NOMO-1 treated with dmso at 0.1 percent for 144 hours (cell line): ENCODE measurements at regions not wholly inside any gene's neighbourhood (a gene's known extent, or its start where the extent isn't known, plus 50 kb on each side); places are given as distances from the start of the nearest gene placed in this dataset.

ENCODE experiments used
- DNase-seq: peaks from one replicate; lab custom pipeline; 2025; ENCODE audit not compliant: unreplicated experiment; lab: John Stamatoyannopoulos, UW

DNA sequence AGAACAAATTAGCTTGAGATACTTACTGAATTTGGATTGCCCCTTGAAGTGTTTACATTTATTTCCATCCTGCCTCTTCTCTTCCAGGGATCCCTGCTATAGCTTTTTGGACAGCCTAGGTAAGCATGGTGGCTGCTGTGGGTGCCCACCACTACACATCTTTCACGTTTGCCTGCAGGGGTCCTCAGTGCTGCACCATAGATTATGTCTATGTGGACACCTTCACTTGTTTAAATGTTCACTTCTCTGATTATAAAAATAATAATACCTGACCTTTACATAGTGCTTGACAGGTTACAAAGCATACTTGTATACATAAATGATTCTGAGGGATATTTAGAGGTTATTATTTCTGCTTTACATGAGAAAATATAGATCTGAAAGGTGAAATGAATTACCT, 67.9 kb upstream of the SLC4A4 start:
- DNase-seq: no peak

DNA sequence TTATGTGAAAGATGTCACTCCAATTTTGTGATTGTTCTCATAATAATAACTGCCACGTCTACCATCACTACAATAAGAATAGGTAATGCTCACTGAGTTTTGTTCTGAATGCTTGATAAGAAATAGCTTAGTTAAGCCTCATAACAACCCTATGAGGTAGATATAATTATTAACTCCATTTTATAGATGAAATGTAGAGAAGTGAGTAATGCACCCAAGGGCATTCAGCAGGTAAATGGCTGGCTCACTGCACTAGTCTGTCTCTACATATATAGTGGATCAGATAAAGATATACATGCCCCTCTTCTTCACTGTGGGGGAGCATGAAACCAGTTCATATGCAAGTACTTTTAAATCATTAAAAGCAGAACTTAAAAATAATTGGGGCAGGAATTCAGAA, 65.8 kb upstream of the SLC4A4 start:
- DNase-seq: no peak

DNA sequence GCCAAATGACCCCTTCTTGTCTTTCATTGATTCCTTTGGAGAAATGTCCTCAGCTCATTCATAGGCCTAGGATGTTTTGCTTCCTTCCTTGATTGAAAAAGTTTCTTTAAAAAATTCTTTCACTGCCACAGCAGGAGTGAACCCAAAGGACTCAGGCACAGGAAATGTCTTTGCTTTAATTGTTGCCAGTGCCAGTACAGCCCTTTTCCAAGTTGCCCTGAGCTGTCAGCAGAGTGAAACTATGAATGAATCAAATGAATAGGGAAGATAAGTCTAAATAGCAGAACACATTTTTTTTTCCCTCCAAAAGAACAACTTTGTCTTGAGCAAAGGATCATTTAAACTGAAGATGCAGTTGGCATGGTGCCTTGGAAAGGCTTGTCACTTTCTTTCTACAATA, 63.8 kb upstream of the SLC4A4 start:
- DNase-seq: no peak

DNA sequence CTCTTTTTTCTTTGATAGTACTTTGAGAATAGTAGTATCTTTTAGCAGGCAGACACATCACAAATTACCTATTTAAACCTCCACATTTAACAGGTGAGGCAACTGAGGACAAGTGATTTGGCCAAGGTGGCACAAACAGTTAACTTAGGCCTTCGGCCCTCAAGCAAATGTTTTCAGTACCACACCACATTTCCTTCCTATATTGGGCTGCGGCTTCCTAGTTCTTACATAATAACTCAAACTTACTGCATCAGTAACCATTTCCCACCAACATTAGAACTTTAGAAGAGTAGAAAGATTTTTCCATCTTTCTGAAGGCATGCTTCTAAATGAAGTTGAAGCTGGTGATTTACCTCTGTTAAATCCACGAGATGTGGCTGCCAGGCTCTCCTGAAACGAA, 63.2 kb upstream of the SLC4A4 start:
- peak; percentile 3 for DNase-seq

DNA sequence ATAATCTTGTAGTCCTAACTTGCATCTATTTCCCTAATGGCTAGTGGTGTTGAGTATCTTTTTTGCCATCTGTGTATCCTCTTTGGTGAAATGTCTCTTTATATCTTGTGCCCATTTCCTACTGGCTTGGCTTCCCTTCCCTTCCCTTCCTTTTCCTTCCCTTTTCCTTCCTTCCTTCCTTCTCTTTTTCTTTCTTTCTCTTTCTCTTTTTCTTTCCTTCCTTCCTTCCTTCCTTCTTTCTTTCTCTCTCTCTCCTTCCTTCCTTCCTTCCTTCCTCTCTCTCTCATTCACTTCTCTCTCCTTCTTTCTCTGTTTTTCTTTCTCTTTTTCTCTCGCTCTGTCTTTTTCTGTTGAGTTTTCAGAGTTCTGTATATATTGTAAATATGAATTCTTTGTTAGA, 61.5 kb upstream of the SLC4A4 start:
- DNase-seq: no peak

DNA sequence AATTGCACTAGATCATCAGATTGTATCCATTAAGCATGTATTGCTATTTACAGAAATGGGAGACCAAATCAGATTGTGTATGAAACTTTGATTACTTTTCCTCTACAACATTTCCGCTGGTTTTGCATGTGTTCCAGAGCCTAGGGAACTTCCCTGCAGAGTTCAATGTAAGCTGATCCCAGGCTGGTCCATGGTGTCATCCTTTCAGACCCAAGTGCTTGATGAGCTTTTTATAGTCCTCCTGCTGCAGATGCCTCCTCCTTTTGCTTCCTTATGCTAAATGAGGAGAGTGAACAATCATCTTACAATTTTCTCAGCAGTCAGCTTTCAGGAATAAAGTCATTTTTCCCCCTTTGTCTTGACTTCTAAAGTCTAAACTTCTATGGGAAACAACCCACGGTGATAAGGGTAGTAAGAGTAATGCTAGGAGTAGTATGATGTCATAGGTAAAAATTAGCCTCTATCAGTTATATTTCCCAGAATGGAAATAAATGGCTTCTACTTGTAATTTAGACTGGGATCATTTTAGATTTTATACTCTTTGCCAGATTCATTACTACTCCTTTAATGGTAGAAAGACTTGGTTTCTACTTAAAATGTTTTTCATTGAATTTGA, 55.1 kb upstream of the SLC4A4 start:
- no peak for DNase-seq

DNA sequence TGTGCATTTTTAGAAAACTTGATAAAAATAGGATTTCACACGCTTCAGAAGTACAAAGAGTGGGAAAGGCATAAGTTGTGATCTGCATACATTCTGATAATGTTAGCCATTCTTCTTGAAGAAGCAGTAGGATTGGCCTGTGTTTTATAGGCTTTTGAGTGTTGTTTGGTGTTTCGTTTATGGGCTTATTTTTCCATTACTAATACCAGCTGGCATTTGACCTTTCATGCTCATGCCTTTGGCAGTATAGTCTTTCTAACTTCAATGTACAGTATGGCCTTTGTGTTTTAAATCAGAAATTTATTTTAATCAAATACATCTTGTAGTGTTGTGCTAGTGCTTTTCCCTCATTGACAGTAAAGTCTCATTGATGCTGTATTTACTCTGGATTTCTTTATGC, 51.5 kb upstream of the SLC4A4 start:
- no peak for DNase-seq

DNA sequence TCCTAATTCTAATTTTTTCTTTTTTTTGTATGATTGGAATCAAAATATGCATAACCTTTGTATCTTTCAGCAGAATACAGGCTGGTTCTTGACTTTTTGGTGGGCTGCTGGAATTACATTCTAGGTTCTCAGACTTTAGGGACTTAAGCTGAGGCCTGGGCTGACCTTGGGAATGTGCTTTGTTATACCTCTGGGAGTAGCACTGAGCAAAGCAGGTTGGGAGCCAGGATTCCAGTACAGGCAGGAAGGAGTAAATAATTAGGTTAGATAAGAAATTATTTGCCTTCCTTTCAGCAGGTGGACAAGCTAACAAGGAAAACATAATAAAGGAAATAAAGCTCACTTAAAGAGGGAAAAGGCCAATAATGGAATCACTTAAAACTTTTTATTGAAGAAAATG, 49.9 kb upstream of the SLC4A4 start:
- DNase-seq: no peak
